HepG2 (cell line): ENCODE measurements at regions not wholly inside any gene's neighbourhood (a gene's known extent, or its start where the extent isn't known, plus 50 kb on each side); places are given as distances from the start of the nearest gene placed in this dataset.

ENCODE experiments used
- ATAC-seq: fragments of 200-7000 bp; cut with Tn5 transposase; 3 replicates; pipeline ENCODE4 v1.9.1; 2020; ENCODE audit warnings: mild to moderate bottlenecking, moderate library complexity
- BruUV-seq: library from RNA; stranded (reverse); fragments of 400-500 nt; replicated peaks from 2 replicates; lab custom pipeline; 2021; lab: Mats Ljungman, UMichigan
- CTCF ChIA-PET: fragments of 300-600 bp; formaldehyde crosslinking; extraction: SDS; loops from one replicate; lab custom pipeline; 2021; ENCODE audit warnings: low total read pairs, inconsistent platforms, low intra/inter-chr PET ratio; lab: Yijun Ruan, JAX
- POLR2A ChIA-PET: fragments of 350-600 bp; sonication (Branson Sonifier 250); formaldehyde crosslinking; loops from one replicate; lab custom pipeline; 2020; ENCODE audit warnings: antibody characterized with exemption, inconsistent platforms; lab: Yijun Ruan, JAX
- DNase-seq: peaks from one replicate; pipeline ENCODE4 v3.0.0-alpha.2; 2015; ENCODE audit warnings: low spot score
- FAIRE-seq: peaks from 3 replicates; lab custom pipeline; 2011; peaks lifted over from hg19 to GRCh38; lab: Jason Lieb, UNC
- H2AFZ ChIP-seq: one replicate; pipeline ENCODE4 v1.6.1; 2011; ENCODE audit warnings: low read length, inconsistent platforms
- H3K27ac ChIP-seq: fragments of 300-600 bp; 3 replicates; pipeline ENCODE4 v1.8.0; 2011; ENCODE audit warnings: mixed run types, mild to moderate bottlenecking, mixed read lengths, low read length, inconsistent platforms; ENCODE audit not compliant: insufficient read depth; ENCODE audit errors: extremely low read length
- H3K27me3 ChIP-seq, 2 experiments: fragments of 200-600 bp in 1 of 2; 2 replicates in 1 of 2; 3 replicates in 1 of 2; pipeline versions ENCODE4 v1.6.0 to v1.8.0; 2011; ENCODE audit warnings: low read length in 2 of 2, mild to moderate bottlenecking in 2 of 2, moderate library complexity in 2 of 2, inconsistent platforms in 1 of 2; ENCODE audit not compliant: insufficient read depth in 2 of 2, control insufficient read depth in 1 of 2
- H3K36me3 ChIP-seq, 2 experiments: fragments of 200-600 bp in 1 of 2; replicated peaks in 1 of 2; 2 replicates in 1 of 2; 3 replicates in 1 of 2; pipeline versions ENCODE4 v1.5.1 to v1.8.0; 2011; ENCODE audit warnings: low read length in 2 of 2, inconsistent platforms in 1 of 2; ENCODE audit not compliant: insufficient read depth in 2 of 2, control insufficient read depth in 1 of 2
- H3K4me1 ChIP-seq: 2 replicates; pipeline ENCODE4 v1.5.1; 2012; ENCODE audit warnings: low read length, inconsistent platforms; ENCODE audit not compliant: insufficient read depth
- H3K4me2 ChIP-seq: 2 replicates; pipeline ENCODE4 v1.6.0; 2011; ENCODE audit warnings: low read depth, low read length, inconsistent platforms
- H3K4me3 ChIP-seq, 3 experiments: fragments of 200-600 bp in 1 of 3; sonication (generic), shearing (Covaris generic) in 1 of 3; replicated peaks in 1 of 3; 2 replicates each; pipeline ENCODE4 v1.5.1; 2011 to 2016; ENCODE audit warnings: low read length in 3 of 3, inconsistent platforms in 2 of 3, low read depth in 2 of 3, mild to moderate bottlenecking in 2 of 3, control low read depth in 1 of 3, mixed read lengths in 1 of 3; ENCODE audit not compliant: insufficient read depth in 1 of 3
- H3K79me2 ChIP-seq: one replicate; pipeline ENCODE4 v1.6.1; 2011; ENCODE audit warnings: low read length, inconsistent platforms; ENCODE audit not compliant: insufficient read depth
- H3K9ac ChIP-seq: 2 replicates; pipeline ENCODE4 v1.6.0; 2011; ENCODE audit warnings: mild to moderate bottlenecking, low read depth, low read length, inconsistent platforms; ENCODE audit not compliant: insufficient read depth
- H3K9me3 ChIP-seq: 2 replicates; pipeline ENCODE4 v1.5.1; 2012; ENCODE audit warnings: mild to moderate bottlenecking, low read length
- H4K20me1 ChIP-seq: 2 replicates; pipeline ENCODE4 v1.6.0; 2011; ENCODE audit warnings: inconsistent platforms, mild to moderate bottlenecking, low read length, moderate library complexity; ENCODE audit not compliant: insufficient read depth
- GATAD1 ChIP-seq: IDR thresholded peaks from 2 replicates; pipeline ENCODE4 v1.6.1; 2016; ENCODE audit warnings: missing genetic modification reagents, missing compliant biosample characterization
- MAFG ChIP-seq: sonication (generic); formaldehyde crosslinking; IDR thresholded peaks from 2 replicates; pipeline ENCODE4 v1.5.1; 2020; ENCODE audit warnings: mild to moderate bottlenecking, missing genetic modification reagents
- ZEB1 ChIP-seq: IDR thresholded peaks from 2 replicates; pipeline ENCODE4 v1.6.1; 2012; ENCODE audit warnings: mild to moderate bottlenecking, low read depth, inconsistent platforms; ENCODE audit not compliant: insufficient replicate concordance
- ZNF143 ChIP-seq: sonication (generic); formaldehyde crosslinking; IDR thresholded peaks from 2 replicates; pipeline ENCODE4 v1.4.0; 2020; ENCODE audit warnings: missing genetic modification reagents
- ZNF20 ChIP-seq: sonication (generic); formaldehyde crosslinking; IDR thresholded peaks from 2 replicates; pipeline ENCODE4 v1.4.0; 2020; ENCODE audit warnings: mild to moderate bottlenecking, moderate library complexity, missing genetic modification reagents
- ZNF224 ChIP-seq: sonication (generic); formaldehyde crosslinking; IDR thresholded peaks from 2 replicates; pipeline ENCODE4 v1.5.0; 2020; ENCODE audit warnings: mild to moderate bottlenecking, missing genetic modification reagents
- ZNF225 ChIP-seq: sonication (generic); formaldehyde crosslinking; IDR thresholded peaks from 2 replicates; pipeline ENCODE4 v1.4.0; 2020; ENCODE audit warnings: mild to moderate bottlenecking, missing genetic modification reagents
- ZNF460 ChIP-seq: sonication (generic); formaldehyde crosslinking; IDR thresholded peaks from 2 replicates; pipeline ENCODE4 v1.5.1; 2020; ENCODE audit warnings: missing genetic modification reagents, mild to moderate bottlenecking, borderline replicate concordance
- ZNF746 ChIP-seq: sonication (generic); formaldehyde crosslinking; IDR thresholded peaks from 2 replicates; pipeline ENCODE4 v1.8.0; 2022; ENCODE audit warnings: mild to moderate bottlenecking, missing genetic modification reagents
- WGBS: methylation state at CpG from one replicate; pipeline ENCODE4 v1.1.6; 2017; ENCODE audit warnings: low lambda C conversion rate; 5-methylcytosine and 5-hydroxymethylcytosine counted together
- in situ Hi-C: cut with HindIII; loops from 2 replicates; pipeline ENCODE4 v1.10.0; 2017; ENCODE audit warnings: low pct_unique_long_range_greater_than_20kb; ENCODE audit not compliant: extremely low pct_ligation_motif_present
- intact Hi-C: fragments of 100-400 bp; cut with micrococcal nuclease; formaldehyde crosslinking; loops from one replicate; pipeline ENCODE4 v1.10.0; 2022; ENCODE audit not compliant: unreplicated experiment
- TF ChIP-seq, protein P1 (sequence below): sonication (generic); formaldehyde crosslinking; IDR thresholded peaks from 2 replicates; pipeline ENCODE4 v1.5.1; 2020; ENCODE audit warnings: mild to moderate bottlenecking, missing genetic modification reagents

DNA sequence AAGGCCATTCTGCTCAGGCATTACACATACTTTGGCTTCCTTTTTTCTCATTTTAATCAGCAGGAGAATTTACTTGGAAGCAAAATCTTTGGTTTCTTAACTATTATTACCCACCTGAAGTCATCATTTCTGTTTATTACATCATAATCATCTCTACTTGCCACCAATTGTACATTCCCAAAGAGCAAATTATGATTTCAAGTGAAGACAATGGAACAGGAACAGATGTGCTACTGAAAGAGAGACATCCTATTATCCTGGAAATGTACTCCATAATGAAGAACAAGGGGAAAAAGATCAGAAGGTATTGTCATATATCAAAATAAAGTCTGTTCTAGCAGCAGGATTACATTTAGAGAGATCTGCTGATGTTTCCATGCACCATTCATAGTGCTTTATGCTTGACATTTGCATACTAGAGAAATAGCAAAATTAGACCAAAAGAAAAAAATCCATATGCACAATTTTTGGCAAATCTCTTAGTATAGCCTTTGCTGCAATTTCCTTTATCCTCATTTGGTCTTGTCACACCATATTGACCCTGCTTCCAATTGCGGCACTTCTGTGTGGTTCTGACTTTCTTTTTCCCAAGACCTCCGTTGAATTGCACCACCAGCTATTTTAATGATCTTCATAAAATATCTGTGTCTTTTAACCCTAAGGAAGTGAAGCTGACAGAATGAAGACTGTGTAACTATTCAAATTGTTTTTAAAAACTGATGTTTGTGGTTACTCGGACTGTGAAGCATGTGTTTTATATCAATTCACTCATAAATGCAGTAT, 683.8 kb downstream of the ZNF385D start:
- Histone ChIP-seq H3K36me3 (no peaks in the 10 kb centered on the region), H3K27ac (no peak overlapping the region), H3K9ac (no peak overlapping the region), H4K20me1 (no peaks in the 10 kb centered on the region), H3K4me2 (no peak overlapping the region), H3K9me3 (peaks cover 78% of the 10 kb centered on the region), H3K27me3 (no peaks in the 10 kb centered on the region), H3K4me1 (no peaks in the 10 kb centered on the region), H3K4me3 (no peak overlapping the region), H2AFZ (no peak overlapping the region), H3K79me2 (no peaks in the 10 kb centered on the region)
- no TSS peak for BruUV-seq
- TF ChIP-seq ZNF460 (no peak), ZNF225 (CRISPR knock-in tag) (no peak), ZNF20 (CRISPR knock-in tag) (no peak), MAFG (CRISPR knock-in tag) (no peak), ZNF143 (CRISPR knock-in tag) (no peak), ZNF224 (CRISPR knock-in tag) (no peak), ZNF746 (CRISPR knock-in tag) (no peak), GATAD1 (CRISPR knock-in tag) (no peak), ZEB1 (no peak)
- TF ChIP-seq, protein P1, sequence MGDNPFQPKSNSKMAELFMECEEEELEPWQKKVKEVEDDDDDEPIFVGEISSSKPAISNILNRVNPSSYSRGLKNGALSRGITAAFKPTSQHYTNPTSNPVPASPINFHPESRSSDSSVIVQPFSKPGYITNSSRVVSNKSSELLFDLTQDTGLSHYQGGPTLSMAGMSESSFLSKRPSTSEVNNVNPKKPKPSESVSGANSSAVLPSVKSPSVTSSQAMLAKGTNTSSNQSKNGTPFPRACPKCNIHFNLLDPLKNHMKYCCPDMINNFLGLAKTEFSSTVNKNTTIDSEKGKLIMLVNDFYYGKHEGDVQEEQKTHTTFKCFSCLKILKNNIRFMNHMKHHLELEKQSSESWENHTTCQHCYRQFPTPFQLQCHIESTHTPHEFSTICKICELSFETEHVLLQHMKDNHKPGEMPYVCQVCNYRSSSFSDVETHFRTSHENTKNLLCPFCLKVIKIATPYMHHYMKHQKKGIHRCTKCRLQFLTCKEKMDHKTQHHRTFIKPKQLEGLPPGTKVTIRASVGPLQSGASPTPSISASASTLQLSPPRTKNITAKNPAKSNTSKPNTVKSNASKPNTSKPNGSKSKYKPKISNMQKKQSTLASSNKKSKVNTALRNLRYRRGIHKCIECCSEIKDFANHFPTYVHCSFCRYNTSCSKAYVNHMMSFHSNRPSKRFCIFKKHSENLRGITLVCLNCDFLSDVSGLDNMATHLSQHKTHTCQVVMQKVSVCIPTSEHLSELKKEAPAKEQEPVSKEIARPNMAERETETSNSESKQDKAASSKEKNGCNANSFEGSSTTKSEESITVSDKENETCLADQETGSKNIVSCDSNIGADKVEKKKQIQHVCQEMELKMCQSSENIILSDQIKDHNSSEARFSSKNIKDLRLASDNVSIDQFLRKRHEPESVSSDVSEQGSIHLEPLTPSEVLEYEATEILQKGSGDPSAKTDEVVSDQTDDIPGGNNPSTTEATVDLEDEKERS (CRISPR knock-in tag), result no peak
- ATAC-seq (no peak), DNase-seq (no peak), FAIRE-seq (no peak)
- in situ Hi-C loops, result no loop called here
- ChIA-PET POLR2A (no interaction called here), CTCF (no interaction called here)
- 39% methylated on average over 3 of the region's 3 CpGs for WGBS
- intact Hi-C loops, result no loop called here
